MM.1S (cell line): ENCODE measurements at regions not wholly inside any gene's neighbourhood (a gene's known extent, or its start where the extent isn't known, plus 50 kb on each side); places are given as distances from the start of the nearest gene placed in this dataset.

Experiments used
- DNase-seq: peaks from one replicate; pipeline ENCODE4 v3.0.0-alpha.2; 2015
- H2AFZ ChIP-seq: fragments of 300-600 bp; sonication (generic); 2 replicates; pipeline ENCODE4 v1.6.0; 2016; ENCODE audit warnings: antibody characterized with exemption, low read length
- H3F3A ChIP-seq: fragments of 300-600 bp; sonication (generic); 2 replicates; pipeline ENCODE4 v1.6.1; 2016; ENCODE audit warnings: mild to moderate bottlenecking, antibody characterized with exemption, low read length, moderate library complexity, mixed read lengths; ENCODE audit not compliant: insufficient read depth
- H3K27ac ChIP-seq: fragments of 300-600 bp; sonication (generic); 2 replicates; pipeline ENCODE4 v1.5.1; 2016; ENCODE audit warnings: mild to moderate bottlenecking, low read length
- H3K27me3 ChIP-seq: fragments of 300-600 bp; sonication (generic); replicated peaks from 2 replicates; pipeline ENCODE4 v1.6.0; 2016; ENCODE audit warnings: low read length; ENCODE audit not compliant: insufficient read depth
- H3K36me3 ChIP-seq: fragments of 300-600 bp; sonication (generic); replicated peaks from 2 replicates; pipeline ENCODE4 v1.6.1; 2016; ENCODE audit warnings: mild to moderate bottlenecking, low read length, mixed read lengths; ENCODE audit not compliant: insufficient read depth
- H3K4me1 ChIP-seq: fragments of 300-600 bp; sonication (generic); 2 replicates; pipeline ENCODE4 v1.6.1; 2016; ENCODE audit warnings: low read length, mixed read lengths
- H3K4me2 ChIP-seq: fragments of 300-600 bp; sonication (generic); 2 replicates; pipeline ENCODE4 v1.6.0; 2016; ENCODE audit warnings: low read depth, low read length
- H3K4me3 ChIP-seq: fragments of 300-600 bp; sonication (generic); 2 replicates; pipeline ENCODE4 v1.5.1; 2016; ENCODE audit warnings: low read length, mixed read lengths
- H3K79me2 ChIP-seq: fragments of 300-600 bp; sonication (generic); 2 replicates; pipeline ENCODE4 v1.6.1; 2016; ENCODE audit warnings: mixed run types, low read length, mixed read lengths
- H3K9ac ChIP-seq: fragments of 300-600 bp; sonication (generic); 2 replicates; pipeline ENCODE4 v1.6.1; 2016; ENCODE audit warnings: low read length, mixed read lengths
- H3K9me2 ChIP-seq: fragments of 300-600 bp; sonication (generic); replicated peaks from 2 replicates; pipeline ENCODE4 v1.6.1; 2016; ENCODE audit warnings: mild to moderate bottlenecking, low read length, mixed read lengths; ENCODE audit not compliant: insufficient read depth
- H3K9me3 ChIP-seq: fragments of 300-600 bp; sonication (generic); replicated peaks from 2 replicates; pipeline ENCODE4 v1.6.1; 2016; ENCODE audit warnings: mild to moderate bottlenecking, low read length, mixed read lengths; ENCODE audit not compliant: insufficient read depth
- H4K20me1 ChIP-seq: fragments of 300-600 bp; sonication (generic); 2 replicates; pipeline ENCODE4 v1.6.1; 2016; ENCODE audit warnings: mild to moderate bottlenecking, low read length, moderate library complexity, mixed read lengths; ENCODE audit not compliant: insufficient read depth
- EZH2 ChIP-seq: fragments of 300-600 bp; sonication (generic); optimal IDR thresholded peaks from 2 replicates; pipeline ENCODE3; 2017; ENCODE audit warnings: low read depth, mild to moderate bottlenecking, antibody characterized with exemption, low read length, mixed read lengths
- EZH2phosphoT487 ChIP-seq: fragments of 300-600 bp; sonication (generic); IDR thresholded peaks from 2 replicates; pipeline ENCODE4 v1.6.1; 2018; ENCODE audit warnings: antibody characterized with exemption, low read length
- TF ChIP-seq, protein P1 (sequence below): fragments of 300-600 bp; sonication (generic); IDR thresholded peaks from 2 replicates; pipeline ENCODE4 v1.5.1; 2016; ENCODE audit warnings: antibody characterized with exemption, low read length, mixed read lengths

DNA sequence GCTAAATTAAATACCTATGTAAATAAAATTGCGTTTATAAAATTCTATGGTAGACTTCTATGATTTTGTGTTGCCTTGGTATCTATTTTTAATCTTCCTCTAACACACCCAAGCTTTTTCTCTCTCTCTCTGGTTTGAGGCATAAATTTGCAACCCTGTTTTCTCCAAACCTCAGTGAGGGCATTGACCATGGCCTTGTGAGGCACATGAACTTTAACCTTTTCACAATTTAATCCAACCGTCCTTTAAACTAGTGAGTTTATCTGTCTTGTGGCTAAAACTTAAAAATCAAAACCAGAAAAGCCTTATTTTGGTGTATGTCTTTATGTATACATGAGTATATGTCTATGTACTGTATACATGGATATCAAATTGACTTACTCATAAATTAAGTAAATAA lies 746.6 kb upstream of the B3GALT2 start:
- H3K9me3 ChIP-seq, result no peaks in the 10 kb centered on the region
- no peaks in the 10 kb centered on the region for H3K4me1 ChIP-seq
- H3K4me2 ChIP-seq, result no peak overlapping the region
- no peak overlapping the region for H3K27ac ChIP-seq
- no peaks in the 10 kb centered on the region for H3K9me2 ChIP-seq
- H3F3A ChIP-seq, result no peaks in the 10 kb centered on the region
- H4K20me1 ChIP-seq, result no peaks in the 10 kb centered on the region
- H2AFZ ChIP-seq, result no peak overlapping the region
- no peak overlapping the region for H3K9ac ChIP-seq
- no peaks in the 10 kb centered on the region for H3K27me3 ChIP-seq
- no peak overlapping the region for H3K4me3 ChIP-seq
- H3K36me3 ChIP-seq, result no peaks in the 10 kb centered on the region
- H3K79me2 ChIP-seq, result no peaks in the 10 kb centered on the region
- DNase-seq, result no peak
- TF ChIP-seq, protein P1, sequence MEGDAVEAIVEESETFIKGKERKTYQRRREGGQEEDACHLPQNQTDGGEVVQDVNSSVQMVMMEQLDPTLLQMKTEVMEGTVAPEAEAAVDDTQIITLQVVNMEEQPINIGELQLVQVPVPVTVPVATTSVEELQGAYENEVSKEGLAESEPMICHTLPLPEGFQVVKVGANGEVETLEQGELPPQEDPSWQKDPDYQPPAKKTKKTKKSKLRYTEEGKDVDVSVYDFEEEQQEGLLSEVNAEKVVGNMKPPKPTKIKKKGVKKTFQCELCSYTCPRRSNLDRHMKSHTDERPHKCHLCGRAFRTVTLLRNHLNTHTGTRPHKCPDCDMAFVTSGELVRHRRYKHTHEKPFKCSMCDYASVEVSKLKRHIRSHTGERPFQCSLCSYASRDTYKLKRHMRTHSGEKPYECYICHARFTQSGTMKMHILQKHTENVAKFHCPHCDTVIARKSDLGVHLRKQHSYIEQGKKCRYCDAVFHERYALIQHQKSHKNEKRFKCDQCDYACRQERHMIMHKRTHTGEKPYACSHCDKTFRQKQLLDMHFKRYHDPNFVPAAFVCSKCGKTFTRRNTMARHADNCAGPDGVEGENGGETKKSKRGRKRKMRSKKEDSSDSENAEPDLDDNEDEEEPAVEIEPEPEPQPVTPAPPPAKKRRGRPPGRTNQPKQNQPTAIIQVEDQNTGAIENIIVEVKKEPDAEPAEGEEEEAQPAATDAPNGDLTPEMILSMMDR, result no peak
- TF ChIP-seq EZH2 (no peak), EZH2phosphoT487 (no peak)

DNA sequence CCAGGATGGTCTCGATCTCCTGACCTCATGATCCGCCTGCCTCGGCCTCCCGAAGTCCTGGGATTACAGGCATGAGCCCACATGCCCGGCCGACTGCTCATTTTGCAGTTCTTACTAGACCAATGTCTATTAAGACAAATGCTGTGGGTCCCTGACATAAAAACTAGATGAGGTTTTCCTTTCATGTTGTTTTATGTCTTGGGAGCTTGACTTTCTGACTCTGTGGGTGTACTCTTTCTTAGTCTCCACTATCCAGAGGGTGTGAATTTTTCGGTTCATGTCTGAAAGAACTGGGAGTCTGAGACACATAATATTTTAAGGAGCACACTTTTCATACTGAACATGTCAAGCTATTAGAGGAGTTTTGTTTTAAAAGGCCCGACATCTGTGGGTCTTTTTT lies 744.9 kb upstream of the B3GALT2 start:
- Histone ChIP-seq H4K20me1 (no peaks in the 10 kb centered on the region), H3K27ac (no peak overlapping the region), H3K36me3 (no peaks in the 10 kb centered on the region), H2AFZ (no peak overlapping the region), H3K4me2 (no peak overlapping the region), H3K4me1 (no peaks in the 10 kb centered on the region), H3F3A (no peaks in the 10 kb centered on the region), H3K9ac (no peak overlapping the region), H3K4me3 (no peak overlapping the region), H3K27me3 (no peaks in the 10 kb centered on the region), H3K79me2 (no peaks in the 10 kb centered on the region), H3K9me3 (no peaks in the 10 kb centered on the region), H3K9me2 (no peaks in the 10 kb centered on the region)
- DNase-seq, result no peak
- TF ChIP-seq EZH2phosphoT487, result no peak
- no peak for TF ChIP-seq EZH2
- TF ChIP-seq, protein P1, result no peak

DNA sequence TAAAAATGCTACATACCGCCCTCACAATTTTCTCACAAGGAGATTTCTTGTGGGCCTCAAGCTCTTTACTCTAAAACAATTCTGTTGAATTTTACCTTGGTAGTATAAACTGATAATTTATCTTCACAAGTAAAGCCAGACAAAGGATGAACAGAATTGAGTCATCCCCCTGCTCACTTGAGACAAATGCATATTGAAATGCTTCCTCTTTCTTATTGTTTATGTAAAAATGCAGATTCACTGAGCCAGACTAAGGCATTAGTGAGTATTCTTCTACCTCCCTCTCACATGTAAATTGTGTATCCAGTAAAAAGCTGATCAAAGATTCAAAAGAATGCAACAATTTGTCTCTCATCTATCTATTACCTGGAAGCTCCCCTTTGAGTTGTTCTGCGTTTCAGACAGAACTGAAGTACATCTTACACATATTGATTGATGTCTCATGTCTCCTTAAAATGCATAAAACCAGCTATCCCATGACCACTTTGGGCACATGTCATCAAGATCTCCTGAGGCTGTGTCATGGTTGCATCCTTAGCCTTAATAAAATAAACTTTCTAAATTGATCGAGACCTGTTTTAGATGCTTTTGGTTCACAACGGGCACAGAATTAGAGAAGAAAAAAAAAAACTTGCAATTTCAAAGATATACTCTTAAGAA lies 743.1 kb upstream of the B3GALT2 start:
- Histone ChIP-seq H3K9ac (no peak overlapping the region), H3K27ac (no peak overlapping the region), H3K79me2 (no peaks in the 10 kb centered on the region), H3K27me3 (no peaks in the 10 kb centered on the region), H3K4me3 (no peak overlapping the region), H3K4me2 (no peak overlapping the region), H3K36me3 (no peaks in the 10 kb centered on the region), H3K9me3 (no peaks in the 10 kb centered on the region), H3K4me1 (no peaks in the 10 kb centered on the region), H2AFZ (no peak overlapping the region), H3K9me2 (no peaks in the 10 kb centered on the region), H4K20me1 (no peaks in the 10 kb centered on the region), H3F3A (no peaks in the 10 kb centered on the region)
- TF ChIP-seq, protein P1, result no peak
- TF ChIP-seq EZH2phosphoT487 (no peak), EZH2 (no peak)
- no peak for DNase-seq
